ENCODE measurements at regions not wholly inside any gene's neighbourhood (a gene's known extent, or its start where the extent isn't known, plus 50 kb on each side); places are given as distances from the start of the nearest gene placed in this dataset.

DNA sequence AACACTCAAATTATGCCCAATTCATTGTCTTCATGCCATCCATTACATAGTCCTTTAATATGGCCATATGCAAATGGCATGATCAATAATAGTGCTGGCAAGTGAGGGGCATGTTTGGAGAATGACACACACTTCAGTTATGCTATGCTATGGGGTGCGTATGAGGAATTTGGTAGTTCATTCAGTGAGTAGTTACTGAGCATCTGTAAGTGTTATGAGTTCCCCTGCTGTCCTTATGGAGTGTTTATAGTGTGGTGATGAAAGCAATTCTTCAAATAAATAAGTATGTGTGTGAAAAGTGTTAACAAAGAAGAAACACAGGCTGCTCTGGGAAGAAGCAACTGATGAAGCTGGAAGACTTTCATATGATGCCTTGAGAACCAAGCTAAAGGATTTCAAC, 383.7 kb upstream of the SLC14A2 start (continued):
- TF ChIP-seq, protein P1, sequence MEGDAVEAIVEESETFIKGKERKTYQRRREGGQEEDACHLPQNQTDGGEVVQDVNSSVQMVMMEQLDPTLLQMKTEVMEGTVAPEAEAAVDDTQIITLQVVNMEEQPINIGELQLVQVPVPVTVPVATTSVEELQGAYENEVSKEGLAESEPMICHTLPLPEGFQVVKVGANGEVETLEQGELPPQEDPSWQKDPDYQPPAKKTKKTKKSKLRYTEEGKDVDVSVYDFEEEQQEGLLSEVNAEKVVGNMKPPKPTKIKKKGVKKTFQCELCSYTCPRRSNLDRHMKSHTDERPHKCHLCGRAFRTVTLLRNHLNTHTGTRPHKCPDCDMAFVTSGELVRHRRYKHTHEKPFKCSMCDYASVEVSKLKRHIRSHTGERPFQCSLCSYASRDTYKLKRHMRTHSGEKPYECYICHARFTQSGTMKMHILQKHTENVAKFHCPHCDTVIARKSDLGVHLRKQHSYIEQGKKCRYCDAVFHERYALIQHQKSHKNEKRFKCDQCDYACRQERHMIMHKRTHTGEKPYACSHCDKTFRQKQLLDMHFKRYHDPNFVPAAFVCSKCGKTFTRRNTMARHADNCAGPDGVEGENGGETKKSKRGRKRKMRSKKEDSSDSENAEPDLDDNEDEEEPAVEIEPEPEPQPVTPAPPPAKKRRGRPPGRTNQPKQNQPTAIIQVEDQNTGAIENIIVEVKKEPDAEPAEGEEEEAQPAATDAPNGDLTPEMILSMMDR (conservative IDR thresholded peaks at IDR 0.05; ENCODE audit: low read depth in 2 of 2) = no peak
- TF ChIP-seq, protein P2, sequence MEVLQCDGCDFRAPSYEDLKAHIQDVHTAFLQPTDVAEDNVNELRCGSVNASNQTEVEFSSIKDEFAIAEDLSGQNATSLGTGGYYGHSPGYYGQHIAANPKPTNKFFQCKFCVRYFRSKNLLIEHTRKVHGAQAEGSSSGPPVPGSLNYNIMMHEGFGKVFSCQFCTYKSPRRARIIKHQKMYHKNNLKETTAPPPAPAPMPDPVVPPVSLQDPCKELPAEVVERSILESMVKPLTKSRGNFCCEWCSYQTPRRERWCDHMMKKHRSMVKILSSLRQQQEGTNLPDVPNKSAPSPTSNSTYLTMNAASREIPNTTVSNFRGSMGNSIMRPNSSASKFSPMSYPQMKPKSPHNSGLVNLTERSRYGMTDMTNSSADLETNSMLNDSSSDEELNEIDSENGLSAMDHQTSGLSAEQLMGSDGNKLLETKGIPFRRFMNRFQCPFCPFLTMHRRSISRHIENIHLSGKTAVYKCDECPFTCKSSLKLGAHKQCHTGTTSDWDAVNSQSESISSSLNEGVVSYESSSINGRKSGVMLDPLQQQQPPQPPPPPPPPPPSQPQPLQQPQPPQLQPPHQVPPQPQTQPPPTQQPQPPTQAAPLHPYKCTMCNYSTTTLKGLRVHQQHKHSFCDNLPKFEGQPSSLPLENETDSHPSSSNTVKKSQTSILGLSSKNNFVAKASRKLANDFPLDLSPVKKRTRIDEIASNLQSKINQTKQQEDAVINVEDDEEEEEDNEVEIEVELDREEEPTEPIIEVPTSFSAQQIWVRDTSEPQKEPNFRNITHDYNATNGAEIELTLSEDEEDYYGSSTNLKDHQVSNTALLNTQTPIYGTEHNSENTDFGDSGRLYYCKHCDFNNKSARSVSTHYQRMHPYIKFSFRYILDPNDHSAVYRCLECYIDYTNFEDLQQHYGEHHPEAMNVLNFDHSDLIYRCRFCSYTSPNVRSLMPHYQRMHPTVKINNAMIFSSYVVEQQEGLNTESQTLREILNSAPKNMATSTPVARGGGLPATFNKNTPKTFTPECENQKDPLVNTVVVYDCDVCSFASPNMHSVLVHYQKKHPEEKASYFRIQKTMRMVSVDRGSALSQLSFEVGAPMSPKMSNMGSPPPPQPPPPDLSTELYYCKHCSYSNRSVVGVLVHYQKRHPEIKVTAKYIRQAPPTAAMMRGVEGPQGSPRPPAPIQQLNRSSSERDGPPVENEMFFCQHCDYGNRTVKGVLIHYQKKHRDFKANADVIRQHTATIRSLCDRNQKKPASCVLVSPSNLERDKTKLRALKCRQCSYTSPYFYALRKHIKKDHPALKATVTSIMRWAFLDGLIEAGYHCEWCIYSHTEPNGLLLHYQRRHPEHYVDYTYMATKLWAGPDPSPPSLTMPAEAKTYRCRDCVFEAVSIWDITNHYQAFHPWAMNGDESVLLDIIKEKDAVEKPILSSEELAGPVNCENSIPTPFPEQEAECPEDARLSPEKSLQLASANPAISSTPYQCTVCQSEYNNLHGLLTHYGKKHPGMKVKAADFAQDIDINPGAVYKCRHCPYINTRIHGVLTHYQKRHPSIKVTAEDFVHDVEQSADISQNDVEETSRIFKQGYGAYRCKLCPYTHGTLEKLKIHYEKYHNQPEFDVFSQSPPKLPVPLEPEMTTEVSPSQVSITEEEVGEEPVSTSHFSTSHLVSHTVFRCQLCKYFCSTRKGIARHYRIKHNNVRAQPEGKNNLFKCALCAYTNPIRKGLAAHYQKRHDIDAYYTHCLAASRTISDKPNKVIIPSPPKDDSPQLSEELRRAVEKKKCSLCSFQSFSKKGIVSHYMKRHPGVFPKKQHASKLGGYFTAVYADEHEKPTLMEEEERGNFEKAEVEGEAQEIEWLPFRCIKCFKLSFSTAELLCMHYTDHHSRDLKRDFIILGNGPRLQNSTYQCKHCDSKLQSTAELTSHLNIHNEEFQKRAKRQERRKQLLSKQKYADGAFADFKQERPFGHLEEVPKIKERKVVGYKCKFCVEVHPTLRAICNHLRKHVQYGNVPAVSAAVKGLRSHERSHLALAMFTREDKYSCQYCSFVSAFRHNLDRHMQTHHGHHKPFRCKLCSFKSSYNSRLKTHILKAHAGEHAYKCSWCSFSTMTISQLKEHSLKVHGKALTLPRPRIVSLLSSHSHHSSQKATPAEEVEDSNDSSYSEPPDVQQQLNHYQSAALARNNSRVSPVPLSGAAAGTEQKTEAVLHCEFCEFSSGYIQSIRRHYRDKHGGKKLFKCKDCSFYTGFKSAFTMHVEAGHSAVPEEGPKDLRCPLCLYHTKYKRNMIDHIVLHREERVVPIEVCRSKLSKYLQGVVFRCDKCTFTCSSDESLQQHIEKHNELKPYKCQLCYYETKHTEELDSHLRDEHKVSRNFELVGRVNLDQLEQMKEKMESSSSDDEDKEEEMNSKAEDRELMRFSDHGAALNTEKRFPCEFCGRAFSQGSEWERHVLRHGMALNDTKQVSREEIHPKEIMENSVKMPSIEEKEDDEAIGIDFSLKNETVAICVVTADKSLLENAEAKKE (CRISPR knock-in tag; IDR thresholded peaks at IDR 0.05) = no peak
- TF ChIP-seq POLR2AphosphoS5 (IDR thresholded peaks at IDR 0.05; ENCODE audit: low read depth) = no peak

DNA sequence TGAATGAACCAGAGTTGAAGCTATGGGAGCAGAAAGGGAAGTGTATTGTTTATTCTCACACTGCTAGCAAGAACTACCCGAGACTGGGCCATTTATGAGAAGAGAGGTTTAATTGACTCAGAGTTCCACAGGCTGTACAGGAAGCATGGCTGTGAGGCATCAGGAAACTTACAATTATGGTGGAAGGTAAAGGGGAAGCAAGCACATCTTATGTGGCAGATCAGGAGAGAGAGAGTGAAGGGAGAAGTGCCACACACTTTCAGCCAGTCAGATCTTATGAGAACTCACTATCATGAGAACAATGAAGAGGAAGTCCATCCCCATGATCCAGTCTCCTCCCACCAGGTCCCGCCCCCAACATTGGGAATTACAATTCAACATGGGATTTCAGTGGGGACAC, 383.2 kb upstream of the SLC14A2 start:
- Histone ChIP-seq H3K27ac (ENCODE audit: low read depth) (no peak overlapping the region), H3K27me3 (ENCODE audit: insufficient read depth) (no peaks in the 10 kb centered on the region), H4K20me1 (replicated peaks; ENCODE audit: insufficient read depth) (no peaks in the 10 kb centered on the region), H3K4me3 (no peak overlapping the region), H3K79me2 (replicated peaks; ENCODE audit: insufficient read depth) (no peaks in the 10 kb centered on the region), H2AFZ (no peak overlapping the region), H3F3A (replicated peaks; ENCODE audit: low read depth) (no peaks in the 10 kb centered on the region), H3K4me1 (ENCODE audit: insufficient read depth) (no peaks in the 10 kb centered on the region), H3K9me2 (ENCODE audit: insufficient read depth) (0 out of 2 replicates have a peak, but pooled peaks cover 10% of the 10 kb centered on the region), H3K36me3 (ENCODE audit: insufficient read depth) (no peaks in the 10 kb centered on the region), H3K4me2 (no peak overlapping the region)
- Mint-ChIP-seq H3K4me3 (no peak overlapping the region), H3K27ac (no peak overlapping the region), H3K4me1 (no peaks in the 10 kb centered on the region), H3K9me3 (no peaks in the 10 kb centered on the region; the same call in 2 of the 3 replicates), H3K27me3 (ENCODE audit: insufficient read depth, low read depth, poor library complexity) (no peaks in the 10 kb centered on the region), H3K36me3 (ENCODE audit: low read depth) (no peaks in the 10 kb centered on the region)
- DNase-seq (ENCODE audit: low spot score) = no peak
- ATAC-seq = no peak
- TF ChIP-seq, protein P3, sequence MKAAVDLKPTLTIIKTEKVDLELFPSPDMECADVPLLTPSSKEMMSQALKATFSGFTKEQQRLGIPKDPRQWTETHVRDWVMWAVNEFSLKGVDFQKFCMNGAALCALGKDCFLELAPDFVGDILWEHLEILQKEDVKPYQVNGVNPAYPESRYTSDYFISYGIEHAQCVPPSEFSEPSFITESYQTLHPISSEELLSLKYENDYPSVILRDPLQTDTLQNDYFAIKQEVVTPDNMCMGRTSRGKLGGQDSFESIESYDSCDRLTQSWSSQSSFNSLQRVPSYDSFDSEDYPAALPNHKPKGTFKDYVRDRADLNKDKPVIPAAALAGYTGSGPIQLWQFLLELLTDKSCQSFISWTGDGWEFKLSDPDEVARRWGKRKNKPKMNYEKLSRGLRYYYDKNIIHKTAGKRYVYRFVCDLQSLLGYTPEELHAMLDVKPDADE (IDR thresholded peaks at IDR 0.05) = no peak
- no peak for TF ChIP-seq POLR2AphosphoS5 (IDR thresholded peaks at IDR 0.05; ENCODE audit: low read depth)
- TF ChIP-seq, protein P4, sequence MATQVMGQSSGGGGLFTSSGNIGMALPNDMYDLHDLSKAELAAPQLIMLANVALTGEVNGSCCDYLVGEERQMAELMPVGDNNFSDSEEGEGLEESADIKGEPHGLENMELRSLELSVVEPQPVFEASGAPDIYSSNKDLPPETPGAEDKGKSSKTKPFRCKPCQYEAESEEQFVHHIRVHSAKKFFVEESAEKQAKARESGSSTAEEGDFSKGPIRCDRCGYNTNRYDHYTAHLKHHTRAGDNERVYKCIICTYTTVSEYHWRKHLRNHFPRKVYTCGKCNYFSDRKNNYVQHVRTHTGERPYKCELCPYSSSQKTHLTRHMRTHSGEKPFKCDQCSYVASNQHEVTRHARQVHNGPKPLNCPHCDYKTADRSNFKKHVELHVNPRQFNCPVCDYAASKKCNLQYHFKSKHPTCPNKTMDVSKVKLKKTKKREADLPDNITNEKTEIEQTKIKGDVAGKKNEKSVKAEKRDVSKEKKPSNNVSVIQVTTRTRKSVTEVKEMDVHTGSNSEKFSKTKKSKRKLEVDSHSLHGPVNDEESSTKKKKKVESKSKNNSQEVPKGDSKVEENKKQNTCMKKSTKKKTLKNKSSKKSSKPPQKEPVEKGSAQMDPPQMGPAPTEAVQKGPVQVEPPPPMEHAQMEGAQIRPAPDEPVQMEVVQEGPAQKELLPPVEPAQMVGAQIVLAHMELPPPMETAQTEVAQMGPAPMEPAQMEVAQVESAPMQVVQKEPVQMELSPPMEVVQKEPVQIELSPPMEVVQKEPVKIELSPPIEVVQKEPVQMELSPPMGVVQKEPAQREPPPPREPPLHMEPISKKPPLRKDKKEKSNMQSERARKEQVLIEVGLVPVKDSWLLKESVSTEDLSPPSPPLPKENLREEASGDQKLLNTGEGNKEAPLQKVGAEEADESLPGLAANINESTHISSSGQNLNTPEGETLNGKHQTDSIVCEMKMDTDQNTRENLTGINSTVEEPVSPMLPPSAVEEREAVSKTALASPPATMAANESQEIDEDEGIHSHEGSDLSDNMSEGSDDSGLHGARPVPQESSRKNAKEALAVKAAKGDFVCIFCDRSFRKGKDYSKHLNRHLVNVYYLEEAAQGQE (IDR thresholded peaks at IDR 0.05; ENCODE audit: unreplicated experiment) = no peak
- TF ChIP-seq JUNB (IDR thresholded peaks at IDR 0.05; ENCODE audit: unreplicated experiment) = no peak
- TF ChIP-seq NANOG (IDR thresholded peaks at IDR 0.05; ENCODE audit: borderline replicate concordance) = no peak
- TF ChIP-seq ZNF114 (CRISPR knock-in tag; IDR thresholded peaks at IDR 0.05) = no peak
- no peak for TF ChIP-seq EZH2 (IDR thresholded peaks at IDR 0.05; ENCODE audit: low read depth, unreplicated experiment)
